H54 (cell line): ENCODE measurements at regions not wholly inside any gene's neighbourhood (a gene's known extent, or its start where the extent isn't known, plus 50 kb on each side); places are given as distances from the start of the nearest gene placed in this dataset.

Experiments
- DNase-seq: peaks from one replicate; pipeline ENCODE4 v3.0.0; 2011; ENCODE audit warnings: low spot score, mixed read lengths; ENCODE audit not compliant: insufficient read length
- FAIRE-seq: peaks from 3 replicates; lab custom pipeline; 2011; peaks lifted over from hg19 to GRCh38; lab: Jason Lieb, UNC
- POLR2A ChIP-seq: IDR thresholded peaks from 2 replicates; pipeline ENCODE4 v1.6.1; 2011; ENCODE audit warnings: low read depth, mild to moderate bottlenecking, low read length

DNA sequence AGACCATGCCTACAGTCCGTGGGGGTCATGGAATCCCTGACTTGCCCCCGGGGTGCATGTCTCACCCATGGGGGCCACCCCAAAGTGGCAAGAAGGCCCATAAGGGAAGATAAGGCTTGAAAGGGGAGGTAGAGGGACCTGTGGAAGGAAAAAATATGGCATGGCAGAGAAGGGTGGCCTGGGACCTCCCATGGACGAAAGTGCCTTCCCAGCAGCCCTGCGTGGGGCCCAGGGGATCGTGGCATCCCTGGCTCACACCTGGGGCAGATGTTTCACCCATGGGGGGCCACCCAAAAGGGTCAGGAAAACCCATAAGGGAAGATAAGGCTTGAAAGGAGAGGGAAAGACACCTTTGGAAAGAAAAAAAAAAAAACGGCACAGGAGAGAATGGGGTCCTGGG is 264.6 kb downstream of the ALG10 start:
- DNase-seq (no peak), FAIRE-seq (no peak)
- no peak for TF ChIP-seq POLR2A

DNA sequence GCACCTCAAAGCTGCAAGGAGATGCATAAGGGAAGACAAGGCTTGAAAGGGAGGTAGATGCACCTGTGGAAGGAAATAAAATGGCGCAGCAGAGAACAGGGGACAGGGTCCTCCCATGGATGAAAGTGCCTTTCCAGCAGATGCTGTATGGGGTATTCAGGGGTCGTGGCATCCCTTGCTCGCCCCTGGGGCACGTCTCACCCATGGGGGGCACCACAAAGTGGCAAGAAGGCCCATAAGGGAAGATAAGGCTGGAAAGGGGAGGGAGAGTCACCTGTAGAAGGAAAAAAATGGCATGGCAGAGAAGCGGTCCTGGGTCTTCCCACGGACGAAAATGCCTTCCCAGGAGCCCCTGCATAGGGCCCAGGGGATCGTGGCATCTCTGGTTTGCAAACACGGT is 265.1 kb downstream of the ALG10 start:
- DNase-seq = no peak
- TF ChIP-seq POLR2A = no peak
- FAIRE-seq = no peak

DNA sequence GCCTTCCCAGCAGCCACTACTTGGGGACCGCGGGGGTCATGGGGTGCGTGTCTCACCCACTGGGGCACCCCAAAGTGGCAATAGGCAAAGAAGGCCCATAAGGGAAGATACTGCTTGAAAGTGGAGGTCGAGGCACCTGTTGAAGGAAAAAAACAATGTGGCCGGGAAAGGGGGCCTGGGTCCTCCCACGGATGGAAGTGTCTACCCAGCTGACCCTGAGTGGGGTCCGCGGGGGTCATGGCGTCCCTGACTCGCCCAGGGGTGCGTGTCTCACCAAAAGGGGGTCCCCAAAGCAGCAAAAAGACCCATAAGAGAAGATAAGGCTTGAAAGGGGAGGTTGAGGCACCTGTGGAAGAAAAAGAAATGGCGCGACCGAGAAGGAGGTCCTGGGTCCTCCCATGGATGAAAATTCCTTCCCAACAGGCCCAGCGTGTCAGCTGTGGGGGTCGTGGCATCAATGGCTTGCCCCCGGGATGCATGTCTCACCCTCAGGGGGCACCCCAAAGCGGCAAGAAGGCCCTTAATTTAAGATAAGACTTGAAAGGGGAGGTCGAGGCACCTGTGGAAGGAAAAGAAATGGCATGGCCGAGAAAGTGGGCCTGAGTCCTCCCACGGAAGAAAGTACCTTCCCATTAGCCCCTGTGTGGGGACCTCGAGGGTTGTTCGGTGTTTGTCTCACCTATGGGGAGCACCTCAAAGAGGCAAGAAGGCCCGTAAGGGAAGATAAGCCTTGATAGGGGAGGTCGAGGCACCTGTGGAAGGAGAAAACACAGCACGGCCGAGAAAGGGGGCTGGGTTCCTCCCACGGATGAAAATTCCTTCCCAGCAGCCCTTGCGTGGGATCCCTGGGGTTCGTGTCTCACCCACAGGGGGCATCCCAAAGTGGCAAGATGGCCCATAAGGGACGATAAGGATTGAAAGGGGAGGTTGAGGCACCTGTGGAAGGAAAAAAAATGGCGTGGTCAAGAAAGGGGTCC is 266.0 kb downstream of the ALG10 start:
- FAIRE-seq (no peak), DNase-seq (no peak)
- TF ChIP-seq POLR2A = no peak

DNA sequence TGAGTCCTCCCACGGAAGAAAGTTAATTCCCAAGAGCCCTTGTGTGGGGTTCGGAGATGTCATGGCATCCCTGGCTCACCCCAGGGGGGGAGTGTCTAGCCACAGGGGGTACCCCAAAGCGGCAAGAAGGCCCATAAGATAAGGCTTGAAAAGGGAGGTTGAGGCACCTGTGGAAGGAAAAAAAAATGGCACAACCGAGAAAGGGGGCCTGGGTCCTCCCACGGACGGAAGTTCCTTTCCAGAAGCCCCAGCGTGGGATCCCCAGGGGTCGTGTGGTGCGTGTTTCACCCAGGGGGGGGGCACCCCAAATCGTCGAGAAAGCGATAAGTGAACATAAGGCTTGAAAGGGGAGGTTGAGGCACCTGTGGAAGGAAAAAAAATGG is 266.7 kb downstream of the ALG10 start:
- TF ChIP-seq POLR2A = no peak
- FAIRE-seq = no peak
- no peak for DNase-seq

DNA sequence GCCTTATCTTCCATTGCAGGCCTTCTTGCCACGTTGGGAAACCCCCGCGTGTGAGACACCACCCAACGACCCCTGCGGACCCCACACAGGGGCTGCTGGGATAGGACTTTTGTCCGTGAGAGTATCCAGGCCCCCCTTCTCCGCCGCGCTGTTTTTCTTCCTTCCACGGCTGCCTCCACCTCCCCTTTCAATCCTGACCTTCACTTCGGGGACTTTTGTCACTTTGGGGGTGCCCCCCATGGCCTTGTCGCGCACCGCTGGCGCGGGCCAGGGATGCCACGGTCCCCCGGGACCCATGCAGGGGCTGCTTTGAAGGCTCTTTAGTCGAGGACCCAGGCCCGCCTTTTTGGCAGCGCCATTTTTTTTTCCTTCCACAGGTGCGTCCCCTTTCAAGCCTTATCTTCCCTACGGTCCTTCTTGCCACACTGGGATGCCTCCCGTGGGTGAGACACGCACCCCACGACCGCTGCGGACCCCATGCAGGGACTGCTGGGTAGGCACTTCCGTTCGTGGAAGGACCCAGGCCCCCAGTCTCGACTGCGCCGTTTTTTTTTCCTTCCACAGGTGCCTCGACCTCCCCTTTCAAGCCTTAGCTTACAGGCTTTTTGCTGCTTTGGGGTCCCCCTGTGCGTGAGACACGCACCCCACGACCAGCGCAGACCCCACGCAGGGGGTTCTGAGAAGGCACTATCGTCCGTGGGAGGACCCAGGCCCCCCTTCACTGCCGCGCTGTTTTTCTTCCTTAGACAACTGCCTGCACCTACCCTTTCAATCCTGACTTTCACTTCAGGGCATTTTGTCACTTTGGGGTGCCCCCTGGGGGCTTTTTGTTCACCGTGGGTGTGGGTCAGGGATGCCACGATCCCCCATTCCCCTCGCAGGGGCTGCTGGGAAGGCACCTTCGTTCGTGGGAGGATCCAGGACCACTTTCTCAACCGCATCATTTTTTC is 267.4 kb downstream of the ALG10 start:
- DNase-seq (no peak), FAIRE-seq (no peak)
- TF ChIP-seq POLR2A = no peak

DNA sequence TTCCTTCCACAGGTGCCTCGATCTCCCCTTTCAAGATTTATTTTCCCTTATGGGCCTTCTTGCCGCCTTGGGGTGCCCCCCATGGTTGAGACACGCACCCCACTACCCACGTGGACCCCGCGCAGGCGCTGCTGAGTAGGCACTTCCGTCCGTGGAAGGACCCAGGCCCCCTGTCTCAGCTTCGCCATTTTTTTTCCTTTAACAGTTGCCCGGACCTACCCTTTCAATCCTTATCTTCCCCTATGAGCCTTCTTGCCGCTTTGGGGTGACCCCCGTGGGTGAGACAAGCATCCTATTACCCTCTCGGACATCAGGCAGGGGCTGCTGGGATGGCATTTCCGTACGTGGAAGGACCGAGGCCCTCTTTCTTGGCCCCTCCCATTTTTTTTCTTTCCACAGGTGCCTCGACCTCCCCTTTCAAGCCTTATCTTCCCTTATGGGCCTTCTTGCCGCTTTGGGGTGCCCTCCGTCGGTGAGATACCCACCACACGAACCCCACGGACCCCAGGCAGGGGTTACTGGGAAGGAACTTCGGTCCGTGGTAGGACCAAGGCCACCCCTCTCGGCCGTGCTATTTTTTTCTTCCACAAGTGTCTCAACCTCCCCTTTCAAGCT is 268.2 kb downstream of the ALG10 start:
- no peak for DNase-seq
- no peak for TF ChIP-seq POLR2A
- no peak for FAIRE-seq

DNA sequence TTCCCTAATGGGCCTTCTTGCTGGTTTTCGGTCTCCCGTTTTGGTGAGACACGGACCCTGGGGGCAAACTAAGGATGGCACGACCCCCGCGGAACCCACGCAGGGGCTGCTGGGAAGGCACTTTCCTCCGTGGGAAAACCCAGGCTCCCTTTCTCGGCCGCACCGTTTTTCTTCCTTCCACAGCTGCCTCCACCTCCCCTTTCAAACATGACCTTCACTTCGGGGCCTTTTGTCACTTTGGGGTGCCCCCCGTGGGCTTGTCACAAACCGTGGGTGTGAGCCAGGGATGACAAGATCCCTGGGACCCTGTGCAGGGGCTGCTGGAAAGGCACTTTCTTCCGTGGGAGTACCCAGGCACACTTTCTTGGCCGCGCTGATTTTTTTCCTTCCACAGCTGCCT is 268.7 kb downstream of the ALG10 start:
- no peak for TF ChIP-seq POLR2A

DNA sequence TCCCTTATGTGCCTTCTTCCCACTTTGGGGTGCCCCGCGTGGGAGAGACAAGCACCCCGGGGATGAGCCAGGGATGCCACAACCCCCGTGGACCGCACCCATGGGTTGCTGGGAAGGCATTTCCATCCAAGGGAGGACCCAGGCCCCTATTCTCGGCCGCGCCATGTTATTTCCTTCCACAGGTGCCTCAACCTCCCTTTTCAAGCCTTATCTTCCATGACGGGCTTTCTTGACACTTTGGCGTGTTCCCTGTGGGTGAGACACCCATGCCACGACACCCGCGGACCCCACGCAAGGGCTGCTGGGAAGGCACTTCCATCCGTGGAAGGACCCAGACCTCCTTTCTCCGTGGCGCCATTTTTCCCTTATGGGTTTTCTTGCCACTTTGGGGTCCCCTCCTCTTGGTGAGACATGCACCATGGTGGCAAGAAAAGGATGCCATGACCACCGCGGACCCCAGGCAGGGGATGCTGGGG is 269.2 kb downstream of the ALG10 start:
- FAIRE-seq (no peak), DNase-seq (no peak)
- TF ChIP-seq POLR2A = no peak

More for the DNA sequence above, 268.7 kb downstream of the ALG10 start:
- FAIRE-seq (no peak), DNase-seq (no peak)

DNA sequence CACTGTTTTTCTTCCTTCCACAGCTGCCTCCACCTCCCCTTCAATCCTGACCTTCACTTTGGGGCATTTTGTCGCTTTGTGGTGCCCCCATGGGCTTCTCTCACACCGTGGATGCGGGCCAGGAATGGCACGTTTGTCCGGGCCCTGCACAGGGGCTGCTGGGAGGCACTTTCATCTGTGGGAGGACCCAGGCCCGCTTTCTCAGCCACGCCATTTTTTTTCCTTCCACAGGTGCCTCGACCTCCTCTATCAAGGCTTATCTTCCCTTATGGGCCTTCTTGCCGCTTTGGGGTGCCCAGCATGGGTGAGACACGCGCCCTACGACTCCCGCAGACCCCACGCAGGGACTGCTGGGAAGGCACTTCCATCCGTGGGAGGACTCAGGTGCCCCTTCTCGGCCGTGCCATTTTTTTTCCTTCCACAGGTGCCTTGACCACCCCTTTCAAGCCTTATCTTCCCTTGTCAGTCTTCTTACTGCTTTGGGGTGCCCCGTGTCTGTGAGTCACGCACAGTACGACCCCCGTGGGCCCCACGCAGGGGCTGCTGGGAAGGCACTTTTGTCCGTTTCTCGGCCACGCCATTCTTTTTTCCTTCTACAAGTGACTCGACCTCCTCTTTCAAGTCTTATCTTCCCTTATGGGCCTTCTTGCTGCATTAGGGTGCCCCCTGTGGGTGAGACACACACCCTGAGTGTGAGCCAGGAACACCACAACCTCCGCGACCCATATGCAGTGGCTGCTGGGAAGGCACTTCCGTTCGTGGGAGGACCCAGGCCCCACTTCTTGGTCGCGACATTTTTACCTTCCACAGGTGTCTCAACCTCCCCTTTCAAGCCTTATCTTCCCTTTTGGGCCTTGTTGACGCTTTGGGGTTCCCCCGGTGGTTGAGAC is 270.7 kb downstream of the ALG10 start:
- DNase-seq (no peak), FAIRE-seq (no peak)
- no peak for TF ChIP-seq POLR2A

DNA sequence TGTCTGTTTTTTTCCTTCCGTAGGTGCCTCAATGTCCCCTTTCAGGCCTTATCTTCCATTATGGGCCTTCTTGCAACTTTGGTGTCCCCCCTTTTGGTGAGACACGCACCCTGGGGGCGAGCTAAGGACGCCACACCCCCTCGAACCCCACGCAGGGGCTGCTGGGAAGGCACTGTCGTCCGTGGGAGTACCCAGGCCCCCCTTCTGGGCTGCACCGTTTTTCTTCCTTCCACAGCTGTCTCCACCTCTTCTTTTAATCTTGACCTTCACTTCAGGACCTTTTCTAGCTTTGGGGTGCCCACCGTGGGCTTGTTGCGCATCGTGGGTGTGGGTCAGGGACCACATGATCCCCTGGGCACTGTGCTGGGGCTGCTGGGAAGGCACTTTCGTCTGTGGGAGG is 271.8 kb downstream of the ALG10 start:
- FAIRE-seq = no peak
- no peak for TF ChIP-seq POLR2A

DNA sequence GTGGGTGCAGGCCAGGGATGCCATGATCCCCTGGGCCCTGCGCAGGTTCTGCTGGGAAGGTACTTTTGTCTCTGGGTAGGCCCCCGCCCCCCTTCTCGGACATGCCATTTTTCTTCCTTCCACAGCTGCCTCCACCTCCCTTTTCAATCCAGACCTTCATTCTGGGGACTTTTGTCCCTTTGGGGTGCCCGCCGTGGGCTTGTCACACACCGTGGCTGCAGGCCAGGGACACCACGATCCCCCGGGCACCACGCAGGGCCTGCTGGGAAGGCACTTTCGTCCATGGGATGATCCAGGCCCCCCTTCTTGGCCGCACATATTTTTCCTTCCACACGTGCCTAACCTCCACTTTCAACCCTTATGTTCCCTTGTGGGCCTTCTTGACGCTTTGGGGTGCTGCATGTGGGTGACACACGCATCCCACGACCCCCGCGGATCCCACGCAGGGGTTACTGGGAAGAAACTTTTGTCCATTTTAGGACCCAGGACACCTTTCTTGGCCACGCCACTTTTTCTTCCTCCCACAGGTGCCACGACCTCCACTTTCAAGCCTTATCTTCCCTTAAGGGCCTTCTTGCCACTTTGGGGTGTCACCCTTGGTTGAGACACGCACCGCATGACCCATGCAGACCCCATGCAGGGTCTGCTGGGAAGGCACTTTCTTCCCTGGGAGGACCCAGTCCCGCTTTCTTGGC is 272.5 kb downstream of the ALG10 start:
- TF ChIP-seq POLR2A = no peak
- DNase-seq (no peak), FAIRE-seq (no peak)

More for the DNA sequence above, 271.8 kb downstream of the ALG10 start:
- no peak for DNase-seq

DNA sequence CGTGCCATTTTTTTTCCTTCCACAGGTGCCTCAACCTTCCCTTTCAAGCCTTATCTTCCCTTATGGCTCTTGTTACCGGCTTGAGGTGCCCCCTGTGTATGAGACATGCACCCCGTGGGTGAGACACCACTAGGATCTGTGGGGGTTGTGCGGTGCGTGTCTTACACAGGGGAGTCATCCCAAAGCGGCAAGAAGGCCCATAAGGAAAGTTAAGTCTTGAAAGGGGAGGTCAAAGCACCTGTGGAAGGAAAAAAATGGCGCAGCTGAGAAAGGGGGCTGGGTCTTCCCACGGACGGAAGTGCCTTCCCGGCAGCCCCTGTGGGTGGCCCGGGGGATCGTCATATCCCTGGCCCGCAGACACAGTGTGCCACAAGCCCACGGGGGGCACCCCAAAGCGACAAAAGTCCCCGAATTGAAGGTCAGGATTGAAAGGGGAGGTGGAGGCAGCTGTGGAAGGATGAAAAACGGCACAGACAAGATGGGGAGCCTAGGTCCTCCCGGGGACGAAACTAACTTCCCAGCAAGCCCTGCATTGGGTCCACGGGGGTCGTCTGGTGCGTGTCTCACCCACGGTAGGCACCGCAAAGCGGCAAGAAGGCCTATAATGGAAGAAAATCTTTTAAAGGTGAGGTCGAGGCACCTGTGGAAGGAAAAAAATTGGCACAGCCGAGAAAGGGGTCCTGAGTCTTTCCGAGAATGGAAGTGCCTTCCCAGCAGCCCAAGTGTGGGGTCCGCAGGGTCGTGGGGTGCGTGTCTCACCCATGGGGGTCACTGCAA is 273.3 kb downstream of the ALG10 start:
- no peak for TF ChIP-seq POLR2A
- FAIRE-seq (no peak), DNase-seq (no peak)
